ENCODE measurements at regions not wholly inside any gene's neighbourhood (a gene's known extent, or its start where the extent isn't known, plus 50 kb on each side); places are given as distances from the start of the nearest gene placed in this dataset.

- Histone ChIP-seq H3K36me3 (no peaks in the 10 kb centered on the region), H3K27ac (no peak overlapping the region), H3K27me3 (no peaks in the 10 kb centered on the region), H3K4me3 (no peak overlapping the region), H3K9me3 (no peaks in the 10 kb centered on the region), H4K20me1 (no peaks in the 10 kb centered on the region), H3K4me1 (no peaks in the 10 kb centered on the region), H3K4me2 (no peak overlapping the region), H3K9ac (no peak overlapping the region)
- TF ChIP-seq Cebpa-rat (IDR thresholded peaks at IDR 0.05) = no peak
Observed at GRCh38 chr6:73962884-73963283, 266.9 kb downstream of the CD109 start.

GRCh38 chr6:73956305-73956704 is 260.3 kb downstream of the CD109 start:
- Histone ChIP-seq H3K27me3 (no peaks in the 10 kb centered on the region), H3K36me3 (no peaks in the 10 kb centered on the region), H3K9me3 (no peaks in the 10 kb centered on the region), H3K4me1 (no peaks in the 10 kb centered on the region), H3K4me3 (no peak overlapping the region), H3K27ac (no peak overlapping the region), H3K4me2 (no peak overlapping the region), H4K20me1 (no peaks in the 10 kb centered on the region), H3K9ac (no peak overlapping the region)
- no peak for TF ChIP-seq Cebpa-rat (IDR thresholded peaks at IDR 0.05)

GRCh38 chr6:73955800-73956199 is 259.8 kb downstream of the CD109 start:
- H3K9ac ChIP-seq = no peak overlapping the region
- TF ChIP-seq Cebpa-rat (IDR thresholded peaks at IDR 0.05) = no peak
- no peaks in the 10 kb centered on the region for H4K20me1 ChIP-seq
- H3K36me3 ChIP-seq = no peaks in the 10 kb centered on the region
- H3K4me2 ChIP-seq = no peak overlapping the region
- no peak overlapping the region for H3K4me3 ChIP-seq
- H3K27ac ChIP-seq = no peak overlapping the region
- H3K9me3 ChIP-seq = no peaks in the 10 kb centered on the region
- H3K27me3 ChIP-seq = no peaks in the 10 kb centered on the region
- no peaks in the 10 kb centered on the region for H3K4me1 ChIP-seq

- H3K9ac ChIP-seq = no peak overlapping the region
- no peaks in the 10 kb centered on the region for H3K4me1 ChIP-seq
- H3K27ac ChIP-seq = no peak overlapping the region
- no peaks in the 10 kb centered on the region for H3K27me3 ChIP-seq
- H3K9me3 ChIP-seq = no peaks in the 10 kb centered on the region
- no peak overlapping the region for H3K4me2 ChIP-seq
- H3K36me3 ChIP-seq = no peaks in the 10 kb centered on the region
- no peaks in the 10 kb centered on the region for H4K20me1 ChIP-seq
- no peak for TF ChIP-seq Cebpa-rat (IDR thresholded peaks at IDR 0.05)
- no peak overlapping the region for H3K4me3 ChIP-seq
Observed at GRCh38 chr6:73954881-73955280, 258.9 kb downstream of the CD109 start.

- Histone ChIP-seq H4K20me1 (no peaks in the 10 kb centered on the region), H3K4me1 (no peaks in the 10 kb centered on the region), H3K9ac (no peak overlapping the region), H3K27ac (no peak overlapping the region), H3K4me2 (no peak overlapping the region), H3K4me3 (no peak overlapping the region), H3K36me3 (no peaks in the 10 kb centered on the region), H3K9me3 (peaks cover 5% of the 10 kb centered on the region; the same call in 1 of the 2 replicates), H3K27me3 (no peaks in the 10 kb centered on the region)
- no peak for TF ChIP-seq Cebpa-rat (IDR thresholded peaks at IDR 0.05)
Observed at GRCh38 chr6:73951183-73951582, 255.2 kb downstream of the CD109 start.

GRCh38 chr6:73943930-73944652 is 248.1 kb downstream of the CD109 start:
- TF ChIP-seq Cebpa-rat (IDR thresholded peaks at IDR 0.05) = no peak
- peaks cover 5% of the 10 kb centered on the region; the same call in 1 of the 2 replicates for H3K9me3 ChIP-seq
- H3K36me3 ChIP-seq = no peaks in the 10 kb centered on the region
- no peaks in the 10 kb centered on the region for H3K4me1 ChIP-seq
- H3K27me3 ChIP-seq = no peaks in the 10 kb centered on the region
- no peaks in the 10 kb centered on the region for H4K20me1 ChIP-seq
- no peak overlapping the region for H3K4me3 ChIP-seq
- H3K4me2 ChIP-seq = no peak overlapping the region
- no peak overlapping the region for H3K27ac ChIP-seq
- H3K9ac ChIP-seq = no peak overlapping the region

- Histone ChIP-seq H4K20me1 (no peaks in the 10 kb centered on the region), H3K4me1 (no peaks in the 10 kb centered on the region), H3K27me3 (no peaks in the 10 kb centered on the region), H3K36me3 (no peaks in the 10 kb centered on the region), H3K27ac (no peak overlapping the region), H3K9ac (no peak overlapping the region), H3K4me2 (no peak overlapping the region), H3K4me3 (no peak overlapping the region), H3K9me3 (peaks cover 5% of the 10 kb centered on the region; the same call in 1 of the 2 replicates)
- no peak for TF ChIP-seq Cebpa-rat (IDR thresholded peaks at IDR 0.05)
Observed at GRCh38 chr6:73943411-73943810, 247.4 kb downstream of the CD109 start.

- Histone ChIP-seq H3K4me1 (no peaks in the 10 kb centered on the region), H3K9ac (no peak overlapping the region), H3K4me2 (no peak overlapping the region), H3K27ac (no peak overlapping the region), H3K27me3 (no peaks in the 10 kb centered on the region), H3K9me3 (0 out of 2 replicates have a peak, but pooled peaks cover under 1% of the 10 kb centered on the region), H3K4me3 (no peak overlapping the region), H3K36me3 (no peaks in the 10 kb centered on the region), H4K20me1 (no peaks in the 10 kb centered on the region)
- no peak for TF ChIP-seq Cebpa-rat (IDR thresholded peaks at IDR 0.05)
Observed at GRCh38 chr6:73942592-73943186, 246.7 kb downstream of the CD109 start.

GRCh38 chr6:73941892-73942291 is 245.9 kb downstream of the CD109 start:
- Histone ChIP-seq H3K9me3 (no peaks in the 10 kb centered on the region), H3K4me3 (no peak overlapping the region), H4K20me1 (no peaks in the 10 kb centered on the region), H3K9ac (no peak overlapping the region), H3K36me3 (no peaks in the 10 kb centered on the region), H3K4me2 (no peak overlapping the region), H3K4me1 (no peaks in the 10 kb centered on the region), H3K27ac (no peak overlapping the region), H3K27me3 (no peaks in the 10 kb centered on the region)
- TF ChIP-seq Cebpa-rat (IDR thresholded peaks at IDR 0.05) = no peak

GRCh38 chr6:73937805-73938204 is 241.8 kb downstream of the CD109 start:
- TF ChIP-seq Cebpa-rat (IDR thresholded peaks at IDR 0.05) = no peak
- Histone ChIP-seq H3K4me2 (no peak overlapping the region), H3K36me3 (no peaks in the 10 kb centered on the region), H4K20me1 (no peaks in the 10 kb centered on the region), H3K27ac (no peak overlapping the region), H3K27me3 (no peaks in the 10 kb centered on the region), H3K4me3 (no peak overlapping the region), H3K9me3 (no peaks in the 10 kb centered on the region), H3K9ac (no peak overlapping the region), H3K4me1 (no peaks in the 10 kb centered on the region)

Measured in BLaER1 (cell line).